Sigmoid colon (tissue), 6 donors: ENCODE measurements at regions not wholly inside any gene's neighbourhood (a gene's known extent, or its start where the extent isn't known, plus 50 kb on each side); places are given as distances from the start of the nearest gene placed in this dataset.

Experiments used
- DNase-seq: peaks from one replicate; pipeline ENCODE4 v3.0.0-alpha.2; 2019
- H3K27ac ChIP-seq, 4 donors: fragments of 200-600 bp; sonication (generic); one replicate each; pipeline ENCODE4 v1.5.1; 2016 to 2019; ENCODE audit warnings: mild to moderate bottlenecking in 1 of 4
- H3K27me3 ChIP-seq, 3 donors: fragments of 200-600 bp; sonication (generic); one replicate each; pipeline ENCODE4 v1.5.1; 2019; ENCODE audit warnings: mild to moderate bottlenecking in 1 of 3
- H3K36me3 ChIP-seq, 4 donors: fragments of 200-600 bp; sonication (generic); one replicate each; pipeline ENCODE4 v1.5.1; 2016 to 2019
- H3K4me1 ChIP-seq, 4 donors: fragments of 200-600 bp; sonication (generic); one replicate each; pipeline ENCODE4 v1.5.1; 2017 to 2019
- H3K4me3 ChIP-seq, 4 donors: fragments of 200-600 bp; sonication (generic); one replicate each; pipeline ENCODE4 v1.5.1; 2017 to 2019; ENCODE audit warnings: mild to moderate bottlenecking in 2 of 4, moderate library complexity in 1 of 4
- H3K9me3 ChIP-seq, 4 donors: fragments of 200-600 bp in 3 of 4; sonication (generic) in 3 of 4; one replicate each; pipeline versions ENCODE4 v1.5.1 to v1.6.1; 2013 to 2019
- CTCF ChIP-seq, 4 experiments: fragments of 450-650 bp in 3 of 4; fragments of 200-600 bp in 1 of 4; IDR thresholded peaks; one replicate each; pipeline ENCODE4 v1.5.1; 2016 to 2019; ENCODE audit warnings: antibody characterized with exemption in 4 of 4, mild to moderate bottlenecking in 3 of 4, moderate library complexity in 2 of 4
- EP300 ChIP-seq, 4 donors: sonication (generic); formaldehyde crosslinking; IDR thresholded peaks; one replicate each; pipeline ENCODE4 v1.6.1; 2017; ENCODE audit warnings: antibody characterized with exemption in 4 of 4
- POLR2A ChIP-seq, 2 donors: fragments of 450-650 bp; IDR thresholded peaks; one replicate each; pipeline ENCODE4 v1.6.1; 2016; ENCODE audit warnings: antibody characterized with exemption in 2 of 2, mild to moderate bottlenecking in 2 of 2, moderate library complexity in 2 of 2
- POLR2AphosphoS5 ChIP-seq, 4 donors: sonication (generic); formaldehyde crosslinking; IDR thresholded peaks; one replicate each; pipeline ENCODE4 v1.6.1; 2017; ENCODE audit warnings: antibody characterized with exemption in 4 of 4
- WGBS, 2 donors: extraction: QIAGEN DNeasy Blood & Tissue Kit; methylation state at CpG; one replicate each; pipeline ENCODE4 v1.1.7; 2013; 5-methylcytosine and 5-hydroxymethylcytosine counted together
- intact Hi-C: fragments of 100-400 bp; cut with DNase I; formaldehyde crosslinking; loops from one replicate; pipeline ENCODE4 v1.15.1; 2023
- donor health status: healthy with polysubstance abuse.
- donor health status: healthy.

DNA sequence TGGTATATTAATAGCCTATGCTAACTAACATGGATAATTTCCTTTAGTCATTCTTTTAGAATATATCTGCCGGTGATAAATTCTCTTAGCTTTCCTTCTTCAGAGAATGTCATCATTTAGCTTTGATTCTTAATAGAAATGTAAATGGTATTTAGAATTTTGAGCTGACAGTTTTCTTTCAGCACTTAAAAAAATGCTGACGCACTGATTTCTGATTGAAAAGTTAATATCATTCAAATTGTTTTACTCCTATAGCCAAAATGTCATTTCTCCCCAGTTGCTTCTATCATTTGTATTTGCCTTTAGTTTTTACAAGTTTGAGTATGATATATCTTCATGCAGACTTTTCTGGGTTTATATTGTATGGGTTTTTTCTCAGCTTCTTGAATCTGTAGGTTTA lies 668.0 kb downstream of the LTN1 start:
- H3K9me3 ChIP-seq, result peaks cover 0 to 11% (median 0%) of the 10 kb centered on the region in 4 donors
- H3K4me1 ChIP-seq, result no peaks in the 10 kb centered on the region
- H3K27ac ChIP-seq, result no peak overlapping the region
- TF ChIP-seq POLR2AphosphoS5 (IDR thresholded peaks at IDR 0.05), result no peak
- no peak for TF ChIP-seq CTCF (IDR thresholded peaks at IDR 0.05)
- TF ChIP-seq POLR2A (IDR thresholded peaks at IDR 0.05), result no peak
- no peak for TF ChIP-seq EP300 (IDR thresholded peaks at IDR 0.05)
- no peaks in the 10 kb centered on the region for H3K36me3 ChIP-seq
- H3K4me3 ChIP-seq, result no peak overlapping the region
- intact Hi-C loops, result no loop called here
- DNase-seq, result no peak
- WGBS, 2 donors, result 96 to 98% methylated on average over 2 of the region's 2 CpGs
- H3K27me3 ChIP-seq, result no peaks in the 10 kb centered on the region

DNA sequence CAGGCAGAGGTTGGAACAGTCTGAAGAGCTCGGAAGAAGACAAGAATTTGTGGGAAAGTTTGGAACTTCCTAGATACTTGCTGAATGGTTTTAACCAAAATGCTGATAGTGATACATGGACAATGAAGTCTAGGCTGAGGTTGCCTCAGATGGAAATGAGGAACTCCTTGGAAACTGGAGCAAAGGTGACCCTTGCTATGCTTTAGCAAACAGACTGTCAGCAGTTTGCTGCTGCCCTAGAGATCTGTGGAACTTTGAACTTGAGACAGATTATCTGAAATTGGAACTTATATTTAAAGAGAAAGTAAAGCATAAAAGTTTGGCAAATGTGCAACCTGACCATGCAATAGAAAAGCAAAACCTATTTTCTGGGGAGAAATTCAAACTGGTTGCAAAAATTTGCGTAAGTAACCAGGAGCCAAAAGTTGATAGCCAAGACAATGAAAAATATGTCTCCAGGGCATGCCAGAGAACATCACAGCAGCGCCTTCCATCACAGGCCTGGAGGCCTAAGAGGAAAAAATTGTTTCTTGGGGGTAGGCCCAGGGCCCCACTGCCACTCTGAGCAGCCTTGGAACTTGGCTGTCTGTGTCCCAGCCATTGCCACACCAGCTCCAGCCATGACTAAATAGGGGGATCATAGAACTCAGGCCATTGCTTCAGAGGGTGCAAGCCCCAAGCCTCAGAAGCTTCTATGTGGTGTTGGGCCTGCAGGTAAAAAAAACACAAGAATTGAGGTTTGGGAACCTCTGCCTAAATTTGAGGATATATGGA lies 675.3 kb downstream of the LTN1 start:
- TF ChIP-seq POLR2A (IDR thresholded peaks at IDR 0.05), result no peak
- no peak for TF ChIP-seq EP300 (IDR thresholded peaks at IDR 0.05)
- no peak for TF ChIP-seq CTCF (IDR thresholded peaks at IDR 0.05)
- no peak for TF ChIP-seq POLR2AphosphoS5 (IDR thresholded peaks at IDR 0.05)
- no peak for DNase-seq

GRCh38 chr21:28311411-28312190 lies 681.1 kb downstream of the LTN1 start:
- TF ChIP-seq POLR2A (IDR thresholded peaks at IDR 0.05), result no peak
- TF ChIP-seq EP300 (IDR thresholded peaks at IDR 0.05), result no peak
- no peak for TF ChIP-seq CTCF (IDR thresholded peaks at IDR 0.05)
- TF ChIP-seq POLR2AphosphoS5 (IDR thresholded peaks at IDR 0.05), result no peak
- no peak overlapping the region for H3K27ac ChIP-seq
- peaks cover 0 to 3% (median 0%) of the 10 kb centered on the region in 4 donors for H3K9me3 ChIP-seq
- no peaks in the 10 kb centered on the region for H3K27me3 ChIP-seq
- no peak overlapping the region for H3K4me3 ChIP-seq
- no peak for DNase-seq
- H3K36me3 ChIP-seq, result no peaks in the 10 kb centered on the region
- intact Hi-C loops, result no loop called here
- no peaks in the 10 kb centered on the region for H3K4me1 ChIP-seq
- WGBS, 2 donors, result 88% methylated on average over 2 of the region's 2 CpGs

More for the DNA sequence above, 675.3 kb downstream of the LTN1 start:
- H3K4me1 ChIP-seq, result no peaks in the 10 kb centered on the region
- H3K27ac ChIP-seq, result no peak overlapping the region
- H3K27me3 ChIP-seq, result no peaks in the 10 kb centered on the region
- H3K36me3 ChIP-seq, result no peaks in the 10 kb centered on the region
- 88 to 91% methylated on average over 3 of the region's 3 CpGs for WGBS, 2 donors
- H3K4me3 ChIP-seq, result no peak overlapping the region
- H3K9me3 ChIP-seq, result peaks cover 0 to 11% (median 1%) of the 10 kb centered on the region in 4 donors
- intact Hi-C loops, result no loop called here

DNA sequence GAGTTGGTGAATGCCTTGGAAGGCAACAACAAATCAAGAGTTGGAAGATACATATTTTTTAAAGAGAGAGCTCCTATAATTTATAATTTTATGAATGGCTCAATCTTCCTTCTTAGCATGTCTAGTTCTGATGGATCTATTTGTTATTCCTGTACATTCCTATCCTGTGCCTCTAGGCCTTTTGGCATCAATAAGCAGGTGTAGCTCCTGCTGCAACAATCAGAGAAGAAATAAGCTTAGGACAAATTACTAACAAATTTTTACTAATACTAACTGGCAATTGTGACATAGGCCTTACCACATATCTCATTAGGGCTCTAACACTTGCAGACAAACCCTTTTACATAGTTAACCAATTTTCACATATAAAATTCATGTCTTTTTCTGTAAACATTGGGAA lies 682.0 kb downstream of the LTN1 start:
- peaks cover 0 to 3% (median 0%) of the 10 kb centered on the region in 4 donors for H3K9me3 ChIP-seq
- no peak overlapping the region for H3K27ac ChIP-seq
- no peak for TF ChIP-seq EP300 (IDR thresholded peaks at IDR 0.05)
- no peak for TF ChIP-seq POLR2A (IDR thresholded peaks at IDR 0.05)
- TF ChIP-seq POLR2AphosphoS5 (IDR thresholded peaks at IDR 0.05), result no peak
- no peak for TF ChIP-seq CTCF (IDR thresholded peaks at IDR 0.05)
- intact Hi-C loops, result no loop called here
- H3K36me3 ChIP-seq, result no peaks in the 10 kb centered on the region
- no peak overlapping the region for H3K4me3 ChIP-seq
- no peak for DNase-seq
- H3K27me3 ChIP-seq, result no peaks in the 10 kb centered on the region
- no peaks in the 10 kb centered on the region for H3K4me1 ChIP-seq
